ENCODE measurements at regions not wholly inside any gene's neighbourhood (a gene's known extent, or its start where the extent isn't known, plus 50 kb on each side); places are given as distances from the start of the nearest gene placed in this dataset.
"Not testable (repeated sequence)": the region's sequence is repeated elsewhere in the genome, so short reads cannot be mapped to it uniquely, and the experiment has no call there.

GRCh38 chr3:98691897-98692296, 71.2 kb upstream of the ST3GAL6 start:
- 73% methylated on average over 1 of the region's 1 CpG for WGBS
- intact Hi-C loops (cut with DNase I): no loop called here
- Histone ChIP-seq H3K9me3 (no peaks in the 10 kb centered on the region), H3K36me3 (no peaks in the 10 kb centered on the region), H3K27me3 (replicated peaks; ENCODE audit: insufficient read depth) (no peaks in the 10 kb centered on the region), H3K4me1 (replicated peaks) (no peaks in the 10 kb centered on the region), H3K4me3 (no peak overlapping the region), H3K27ac (no peak overlapping the region)
- no peak for DNase-seq (ENCODE audit: low spot score)
- TF ChIP-seq CTCF (IDR thresholded peaks at IDR 0.05) (no peak), POLR2AphosphoS5 (IDR thresholded peaks at IDR 0.05) (no peak), POLR2A (IDR thresholded peaks at IDR 0.05) (no peak)

GRCh38 chr3:98692787-98693473, 70.2 kb upstream of the ST3GAL6 start:
- H3K27me3 ChIP-seq (replicated peaks; ENCODE audit: insufficient read depth): no peaks in the 10 kb centered on the region
- no peaks in the 10 kb centered on the region for H3K4me1 ChIP-seq (replicated peaks)
- WGBS: 69% methylated on average over 4 of the region's 4 CpGs
- intact Hi-C loops (cut with DNase I): no loop called here
- H3K36me3 ChIP-seq: no peaks in the 10 kb centered on the region
- TF ChIP-seq POLR2A (IDR thresholded peaks at IDR 0.05): no peak
- no peak for TF ChIP-seq POLR2AphosphoS5 (IDR thresholded peaks at IDR 0.05)
- no peak for TF ChIP-seq CTCF (IDR thresholded peaks at IDR 0.05)
- no peak overlapping the region for H3K4me3 ChIP-seq
- H3K27ac ChIP-seq: no peak overlapping the region
- DNase-seq (ENCODE audit: low spot score): no peak
- H3K9me3 ChIP-seq: no peaks in the 10 kb centered on the region

- H3K27ac ChIP-seq: no peak overlapping the region
- H3K4me1 ChIP-seq (replicated peaks): no peaks in the 10 kb centered on the region
- intact Hi-C loops (cut with DNase I): no loop called here
- H3K27me3 ChIP-seq (replicated peaks; ENCODE audit: insufficient read depth): no peaks in the 10 kb centered on the region
- no peak overlapping the region for H3K4me3 ChIP-seq
- no peaks in the 10 kb centered on the region for H3K9me3 ChIP-seq
- DNase-seq (ENCODE audit: low spot score): no peak
- H3K36me3 ChIP-seq: no peaks in the 10 kb centered on the region
- no peak for TF ChIP-seq POLR2A (IDR thresholded peaks at IDR 0.05)
- TF ChIP-seq CTCF (IDR thresholded peaks at IDR 0.05): no peak
- TF ChIP-seq POLR2AphosphoS5 (IDR thresholded peaks at IDR 0.05): no peak
Measured at GRCh38 chr3:98695796-98696195, 67.3 kb upstream of the ST3GAL6 start.

- H3K27ac ChIP-seq; H3K36me3 ChIP-seq; intact Hi-C loops (cut with DNase I); H3K27me3 ChIP-seq (replicated peaks; ENCODE audit: insufficient read depth); H3K4me1 ChIP-seq (replicated peaks); H3K9me3 ChIP-seq; H3K4me3 ChIP-seq; DNase-seq (ENCODE audit: low spot score): not testable (repeated sequence)
- WGBS: 72% methylated on average over 3 of the region's 3 CpGs
Measured at GRCh38 chr3:98696296-98696695, 66.8 kb upstream of the ST3GAL6 start.

- H3K9me3 ChIP-seq: no peaks in the 10 kb centered on the region
- H3K36me3 ChIP-seq: no peaks in the 10 kb centered on the region
- no peak overlapping the region for H3K4me3 ChIP-seq
- 92% methylated on average over 2 of the region's 2 CpGs for WGBS
- TF ChIP-seq CTCF (IDR thresholded peaks at IDR 0.05) (no peak), POLR2A (IDR thresholded peaks at IDR 0.05) (no peak), POLR2AphosphoS5 (IDR thresholded peaks at IDR 0.05) (no peak)
- DNase-seq (ENCODE audit: low spot score): no peak
- H3K27me3 ChIP-seq (replicated peaks; ENCODE audit: insufficient read depth): no peaks in the 10 kb centered on the region
- H3K27ac ChIP-seq: no peak overlapping the region
- intact Hi-C loops (cut with DNase I): no loop called here
- H3K4me1 ChIP-seq (replicated peaks): no peaks in the 10 kb centered on the region
Measured at GRCh38 chr3:98697225-98697624, 65.9 kb upstream of the ST3GAL6 start.
